GF-D8 (cell line): ENCODE measurements at regions not wholly inside any gene's neighbourhood (a gene's known extent, or its start where the extent isn't known, plus 50 kb on each side); places are given as distances from the start of the nearest gene placed in this dataset.
"Not testable (repeated sequence)": the region's sequence is repeated elsewhere in the genome, so short reads cannot be mapped to it uniquely, and the experiment has no call there.

Experiments used
- DNase-seq: peaks from one replicate; lab custom pipeline; 2025; lab: John Stamatoyannopoulos, UW

DNA sequence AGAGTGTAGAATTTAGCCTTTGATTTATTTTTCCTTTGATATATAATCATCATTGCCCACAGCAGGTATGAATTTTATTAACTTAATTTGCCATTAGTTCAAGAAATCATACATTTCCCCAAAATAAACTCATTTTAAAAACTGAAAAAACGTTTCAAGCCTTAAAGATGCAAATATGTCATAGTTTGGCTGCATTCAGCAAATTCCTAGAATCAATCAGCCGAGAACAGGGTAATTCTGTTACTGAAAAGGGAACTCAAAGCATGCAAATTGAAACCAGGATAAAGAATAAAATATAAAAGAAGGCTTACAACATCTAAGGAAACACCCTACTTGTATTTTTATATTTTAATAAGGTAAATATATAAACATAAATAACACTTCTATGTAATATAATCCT is 233.8 kb upstream of the PRKCQ start:
- DNase-seq = no peak

DNA sequence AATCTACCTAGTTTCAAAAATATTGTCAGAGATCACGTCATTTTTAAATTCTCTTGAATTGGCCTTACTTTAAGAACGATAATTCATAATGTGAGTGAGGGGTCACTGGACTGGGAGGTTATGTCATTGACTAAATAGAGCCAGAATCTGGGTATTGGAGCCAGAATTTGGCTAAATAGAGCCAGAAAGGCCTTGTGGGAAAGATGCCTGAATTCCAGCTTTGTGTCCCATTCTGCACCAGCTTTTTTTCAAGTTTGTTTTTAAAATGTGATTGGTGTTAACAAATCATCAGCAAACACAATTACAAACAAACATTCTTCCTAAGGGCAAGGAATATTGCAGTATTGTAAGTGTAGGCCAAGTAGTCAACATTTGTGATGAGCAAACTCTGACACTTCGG is 233.2 kb upstream of the PRKCQ start:
- DNase-seq = no peak

DNA sequence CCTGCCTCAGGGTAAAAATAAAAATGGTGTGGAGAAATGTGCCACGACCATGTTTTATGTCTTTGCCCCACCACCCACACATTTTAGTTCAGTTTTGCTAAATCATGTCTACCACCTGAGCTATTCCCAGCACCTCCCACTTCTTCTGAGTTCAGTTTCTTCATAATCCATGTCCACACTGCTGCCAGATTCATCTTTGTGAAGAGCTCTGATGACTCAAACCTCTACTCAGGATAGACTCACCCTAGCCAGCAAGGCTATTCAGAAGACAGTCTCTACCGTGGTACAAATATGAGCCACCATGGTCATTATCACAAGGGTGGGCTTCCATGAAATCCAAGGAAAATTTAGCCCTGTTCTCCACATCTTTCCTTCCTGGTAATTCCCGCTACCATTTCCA is 231.1 kb upstream of the PRKCQ start:
- DNase-seq = no peak

DNA sequence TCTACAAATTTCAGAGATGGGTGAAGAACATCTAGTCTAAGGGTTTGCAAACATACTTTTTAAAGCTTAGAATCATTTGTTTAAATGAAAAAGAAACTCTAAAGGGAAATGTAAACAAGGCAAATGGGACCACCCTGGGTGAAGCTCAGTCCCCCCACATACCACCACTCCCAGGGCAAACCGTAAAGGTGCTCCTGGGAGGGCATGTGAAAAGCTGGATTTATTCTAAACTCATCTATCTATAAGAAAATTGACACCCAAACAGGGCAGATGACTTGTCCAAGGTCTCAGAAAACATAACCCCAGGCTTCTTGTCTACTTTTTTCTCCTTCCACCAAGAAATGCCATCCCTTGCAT is 223.3 kb upstream of the PRKCQ start:
- DNase-seq = no peak

DNA sequence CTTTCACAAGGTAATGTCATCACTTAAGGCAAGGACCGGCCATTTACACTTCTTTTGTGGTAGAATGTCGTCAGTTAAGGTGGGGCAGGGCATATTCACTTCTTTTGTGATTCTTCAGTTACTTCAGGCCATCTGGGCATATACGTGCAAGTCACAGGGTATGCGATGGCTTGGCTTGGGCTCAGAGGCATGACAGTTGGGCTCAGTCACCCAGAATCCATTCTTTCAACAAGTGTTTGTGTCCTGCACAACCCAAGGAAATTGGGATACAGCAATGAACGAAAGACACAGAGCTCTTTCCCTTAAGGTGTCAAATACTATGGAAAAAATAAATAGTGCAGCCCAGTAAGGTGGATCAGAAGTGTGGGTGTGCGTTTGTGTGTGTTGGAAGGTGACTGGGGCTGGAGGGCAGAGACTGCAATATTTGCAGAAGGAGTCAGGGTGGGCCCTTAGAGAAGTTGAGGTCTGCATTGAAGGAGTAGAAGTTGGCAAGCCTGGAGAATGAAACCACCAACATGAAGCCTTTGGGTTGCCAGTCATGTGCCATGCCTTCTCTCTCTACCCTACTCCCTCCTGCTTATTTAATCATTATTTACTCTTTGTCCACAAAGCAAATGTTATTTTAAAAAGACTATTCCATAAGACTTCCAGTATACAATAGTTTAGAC is 222.8 kb upstream of the PRKCQ start:
- DNase-seq = no peak

DNA sequence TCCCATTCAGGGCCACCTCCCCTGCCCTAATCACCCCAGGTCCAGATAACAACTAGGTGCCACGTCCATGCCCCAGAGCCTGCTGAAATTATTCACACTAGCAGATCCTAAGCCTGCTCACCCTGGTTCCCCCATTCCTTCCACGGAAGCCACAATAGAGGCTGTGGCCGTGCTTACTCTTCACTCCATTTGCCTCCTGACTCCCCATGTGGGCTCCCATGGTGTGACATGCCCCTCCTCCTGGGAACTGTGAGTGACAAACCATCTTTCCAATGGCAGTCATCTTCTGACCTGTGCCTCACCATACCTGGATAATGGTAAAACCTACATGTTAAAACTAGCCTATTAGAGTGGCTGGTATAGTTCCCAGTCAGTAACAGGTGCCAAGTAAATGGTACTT is 216.2 kb upstream of the PRKCQ start:
- no peak for DNase-seq

DNA sequence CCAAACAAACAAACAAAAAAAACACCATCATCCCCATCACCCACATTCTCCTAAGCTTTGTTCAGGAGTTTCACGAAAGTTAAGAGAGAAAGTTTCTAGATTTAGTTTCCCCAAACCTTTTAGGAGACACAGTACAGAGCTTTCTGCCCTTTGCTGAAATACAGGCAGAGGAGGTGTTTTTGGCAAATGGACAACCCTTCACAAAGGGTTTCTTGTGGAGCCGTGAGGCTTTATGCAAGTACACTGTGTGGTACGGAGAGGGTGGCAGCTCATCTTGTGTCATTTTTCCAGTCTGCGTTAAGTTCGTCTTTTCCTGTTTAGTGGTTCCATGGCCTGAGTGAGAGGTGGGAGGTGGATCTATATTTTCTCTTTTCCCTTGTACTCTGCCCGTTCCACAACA is 215.5 kb upstream of the PRKCQ start:
- no peak for DNase-seq

DNA sequence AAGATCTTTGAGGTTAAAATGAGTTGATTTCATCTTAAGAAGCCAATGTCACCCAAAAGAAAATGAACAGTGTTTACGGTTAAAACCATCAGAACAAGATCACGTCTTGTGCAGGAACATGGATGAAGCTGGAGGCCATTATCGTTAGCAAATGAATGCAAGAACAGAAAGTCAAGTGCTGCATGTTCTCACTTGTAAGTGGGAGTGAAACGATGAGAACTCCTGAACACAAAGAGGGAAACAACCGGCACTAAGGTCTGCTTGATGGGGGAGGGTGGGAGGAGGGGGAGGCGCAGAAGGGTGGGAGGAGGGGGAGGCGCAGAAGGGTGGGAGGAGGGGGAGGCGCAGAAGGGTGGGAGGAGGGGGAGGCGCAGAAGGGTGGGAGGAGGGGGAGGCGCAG is 214.8 kb upstream of the PRKCQ start:
- not testable (repeated sequence) for DNase-seq

DNA sequence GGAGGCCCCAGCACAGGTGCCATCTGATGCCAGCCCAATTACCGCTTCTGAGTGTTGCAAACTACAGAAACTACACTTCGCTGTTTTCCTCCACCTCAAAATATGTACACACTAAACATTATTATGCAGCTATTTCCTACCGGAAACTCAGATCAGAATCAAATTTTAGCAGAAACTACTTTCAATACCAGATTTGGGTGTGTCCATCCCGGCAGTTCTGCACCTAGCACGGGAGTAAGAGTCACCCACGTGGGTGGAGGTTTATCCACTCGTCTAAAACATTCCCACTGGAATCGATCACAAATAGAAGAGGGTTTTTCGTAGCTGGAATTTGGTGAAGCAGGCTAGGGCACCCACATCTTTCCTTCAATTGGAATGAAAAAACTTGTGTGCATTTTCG is 214.4 kb upstream of the PRKCQ start:
- no peak for DNase-seq

DNA sequence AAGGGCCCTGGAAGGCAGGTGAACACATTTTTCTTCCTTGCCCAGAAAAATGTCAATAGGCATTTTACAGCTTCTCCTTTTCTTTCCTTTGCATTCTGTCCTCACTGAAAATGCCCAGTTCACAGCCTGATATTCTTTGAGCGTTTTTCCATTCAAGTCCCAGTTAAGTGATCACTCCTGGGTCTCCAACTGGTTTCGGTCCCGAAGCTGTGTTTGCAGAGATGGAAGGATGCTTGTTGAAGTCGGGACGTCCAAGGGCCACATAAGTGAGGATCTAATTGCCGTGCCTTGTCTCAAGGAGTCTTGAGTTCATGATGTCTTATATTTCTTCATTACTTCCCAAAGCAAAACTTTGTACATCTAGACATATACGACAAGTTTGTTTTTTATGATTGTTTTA is 208.7 kb upstream of the PRKCQ start:
- no peak for DNase-seq

DNA sequence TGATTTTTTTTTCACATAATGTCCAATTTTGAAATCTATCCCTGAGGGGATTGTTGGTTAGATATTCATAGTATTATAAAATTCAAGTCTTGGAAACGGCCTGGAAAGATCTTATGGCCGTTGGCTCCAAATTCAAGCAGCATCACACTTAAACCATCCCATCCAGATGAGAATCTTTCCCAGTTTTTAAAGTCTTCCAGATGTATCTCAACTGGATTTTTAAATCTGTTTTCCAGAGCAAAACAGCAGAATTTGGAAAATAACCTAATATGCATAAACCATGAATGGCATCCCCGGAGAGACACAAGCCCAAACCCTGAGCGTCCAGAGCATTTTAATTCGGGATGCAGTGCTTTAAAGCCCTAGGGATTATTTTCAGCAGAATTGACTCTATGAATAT is 208.2 kb upstream of the PRKCQ start:
- no peak for DNase-seq

DNA sequence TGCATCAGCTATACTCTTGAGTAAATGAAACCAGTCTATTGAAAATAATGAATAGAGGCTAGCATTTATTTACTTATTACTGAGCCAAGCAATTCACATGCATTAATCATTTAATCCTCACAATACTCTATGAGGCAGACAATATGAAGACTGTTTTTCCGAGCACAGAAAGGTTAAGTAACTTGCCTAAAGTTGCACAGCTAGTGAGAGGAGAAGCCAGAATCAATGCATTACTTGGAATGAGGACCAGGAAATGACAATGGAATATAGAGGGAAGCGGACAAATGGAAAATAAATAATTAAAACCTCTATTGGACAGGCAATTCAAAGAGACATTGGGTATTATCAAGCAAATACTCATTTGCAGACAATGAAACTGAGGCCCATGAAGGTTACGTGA is 207.6 kb upstream of the PRKCQ start:
- DNase-seq = no peak

DNA sequence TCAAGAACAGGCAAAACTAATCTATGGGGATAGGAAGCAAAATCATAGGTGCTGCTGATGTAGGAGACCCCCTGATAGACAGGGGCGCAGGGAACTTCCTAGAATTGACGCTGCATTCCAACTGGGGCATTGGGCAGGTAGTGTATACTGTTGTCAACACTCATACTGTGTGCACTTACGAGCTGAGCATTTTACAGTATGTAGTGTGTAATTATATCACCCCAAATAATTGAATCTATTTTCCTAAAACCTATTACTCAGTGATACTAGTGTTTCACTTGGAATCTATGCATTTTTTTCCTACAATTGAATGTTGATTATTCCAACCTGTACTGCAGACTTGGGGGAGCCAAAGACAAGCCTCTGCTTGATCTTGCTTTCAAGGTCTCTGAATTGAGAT is 207.0 kb upstream of the PRKCQ start:
- no peak for DNase-seq

DNA sequence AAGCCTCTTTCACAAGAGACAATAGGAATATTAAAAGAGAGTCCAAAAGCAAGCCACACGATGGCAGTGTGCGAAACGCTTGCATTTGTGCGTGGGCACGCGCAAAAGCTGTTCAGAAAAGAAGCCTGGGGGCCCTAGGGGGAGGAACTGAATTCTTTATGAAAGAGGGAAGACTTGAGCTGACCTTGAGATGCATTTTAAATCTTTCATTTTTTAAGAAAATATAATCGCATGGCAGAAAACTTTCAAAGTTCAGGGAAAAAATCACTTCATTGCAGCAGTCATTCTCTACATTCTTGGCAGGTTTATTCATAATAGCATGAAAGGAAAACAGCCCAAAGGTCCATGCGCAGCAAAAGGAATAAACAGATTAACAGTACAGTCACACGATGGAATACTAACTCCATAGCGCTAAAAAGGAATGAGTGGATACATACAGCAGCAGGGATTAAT is 206.5 kb upstream of the PRKCQ start:
- DNase-seq = no peak

DNA sequence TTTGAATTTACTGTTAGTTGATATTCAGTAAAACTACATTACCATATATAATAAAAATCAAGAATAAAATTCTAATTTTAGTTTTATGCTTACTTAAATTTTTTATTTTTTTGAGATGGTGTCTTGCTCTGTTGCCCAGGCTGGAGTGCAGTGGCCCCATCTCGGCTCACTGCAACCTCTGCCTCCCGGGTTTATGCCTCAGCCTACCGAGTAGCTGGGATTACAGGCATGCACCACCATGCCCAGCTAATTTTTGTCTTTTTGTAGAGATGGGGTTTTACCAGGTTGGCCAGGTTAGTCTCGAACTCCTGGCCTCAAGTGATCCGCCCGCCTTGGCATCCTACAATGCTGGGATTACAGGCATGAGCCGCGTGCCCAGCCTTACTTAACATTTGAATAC is 204.4 kb upstream of the PRKCQ start:
- DNase-seq = not testable (repeated sequence)

DNA sequence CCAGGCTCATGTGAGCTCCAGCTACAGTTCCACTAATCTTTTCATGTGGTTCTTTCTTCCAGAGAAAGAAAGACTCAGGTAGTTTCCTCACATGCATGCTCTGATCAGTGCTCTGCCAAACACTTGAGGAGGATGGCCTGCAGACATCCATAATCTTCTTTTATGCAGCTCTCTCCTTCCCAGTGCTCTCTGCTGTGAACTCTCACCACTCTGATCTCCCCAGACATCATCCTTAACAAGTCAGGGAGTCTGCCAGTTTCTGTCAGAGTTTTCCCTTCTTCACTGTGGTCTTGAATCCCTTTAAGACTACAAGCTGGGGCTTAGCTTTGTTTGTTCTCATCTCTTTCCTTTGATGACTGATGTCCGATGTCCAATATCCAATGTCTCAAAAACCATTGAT is 203.4 kb upstream of the PRKCQ start:
- no peak for DNase-seq

DNA sequence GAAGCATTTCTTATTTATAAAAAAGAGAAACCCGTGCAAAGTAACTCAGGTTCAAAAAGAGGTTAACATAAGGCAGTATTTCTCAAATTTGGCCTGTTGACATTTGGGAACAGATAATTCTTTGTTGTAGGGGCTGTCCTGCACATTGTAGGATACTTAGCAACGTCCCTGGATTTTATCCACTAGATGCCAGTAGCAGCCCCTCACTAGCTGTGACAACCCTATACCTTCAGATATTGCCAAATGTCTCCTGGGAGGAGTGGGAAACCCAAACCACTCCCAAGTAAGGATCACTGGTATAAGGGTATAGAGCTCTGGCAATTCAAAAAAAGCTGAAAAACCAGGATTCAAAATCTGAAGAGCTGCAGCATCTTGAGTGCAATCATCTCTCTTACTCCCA is 202.3 kb upstream of the PRKCQ start:
- no peak for DNase-seq

DNA sequence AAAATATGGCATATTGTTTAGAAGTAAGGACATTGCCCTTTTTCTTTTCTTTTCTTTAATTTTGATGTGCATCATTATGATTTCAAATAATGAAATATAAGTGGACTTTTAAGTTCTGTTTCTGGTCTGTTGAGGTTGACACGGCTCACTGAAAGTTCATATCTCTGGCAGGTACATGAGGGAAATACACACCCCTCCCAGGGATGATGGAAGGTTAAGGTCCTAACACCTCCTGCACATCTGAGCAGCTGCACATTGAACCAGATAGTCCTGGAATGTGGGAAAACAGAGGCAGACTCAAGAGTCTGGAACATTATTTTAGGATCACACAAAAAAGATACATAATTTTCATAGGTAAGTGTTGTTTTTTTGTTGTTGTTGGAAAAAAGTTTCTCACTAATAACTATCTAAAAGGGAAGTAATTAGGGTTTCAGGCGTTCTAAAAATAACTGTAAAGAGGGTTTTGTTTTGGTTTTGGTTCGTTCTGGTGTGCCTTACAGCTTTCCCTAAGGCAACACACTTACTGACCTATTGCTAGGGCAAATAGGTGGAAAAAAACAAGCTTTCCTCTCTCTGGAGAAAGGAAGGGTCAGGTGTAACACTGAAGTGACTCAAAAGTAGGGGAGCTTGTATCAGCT is 201.2 kb upstream of the PRKCQ start:
- no peak for DNase-seq

DNA sequence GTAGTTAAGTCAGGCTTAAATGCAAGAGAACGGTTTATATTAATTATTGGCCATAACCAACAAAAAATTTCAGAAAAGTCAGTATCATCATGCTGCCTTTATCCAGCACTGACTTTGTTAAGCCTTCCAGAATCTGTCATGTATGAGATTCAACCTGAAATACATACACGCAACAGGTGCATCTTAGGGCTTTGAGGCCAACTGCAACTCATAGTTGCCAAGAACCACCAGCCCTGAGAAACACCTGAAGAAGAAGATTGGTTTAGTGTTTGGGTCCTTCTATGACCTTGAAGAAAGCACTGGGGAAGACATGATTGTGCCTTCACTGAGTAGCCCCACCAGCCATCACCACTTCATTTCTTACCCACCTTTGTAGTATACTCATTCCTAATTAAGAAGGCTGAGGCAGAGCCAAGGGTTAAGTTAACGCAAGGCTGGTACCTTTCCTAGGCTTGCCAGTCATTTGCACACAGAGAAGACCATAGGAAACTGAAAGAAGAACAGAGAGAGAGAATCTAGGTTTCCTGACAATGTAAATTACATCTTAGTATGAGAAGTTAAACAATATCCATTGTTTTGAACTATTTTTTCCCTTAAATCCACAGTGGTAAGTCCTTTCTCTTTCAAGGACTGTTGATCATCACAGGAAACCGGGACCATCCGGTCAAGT is 200.1 kb upstream of the PRKCQ start:
- DNase-seq = no peak

DNA sequence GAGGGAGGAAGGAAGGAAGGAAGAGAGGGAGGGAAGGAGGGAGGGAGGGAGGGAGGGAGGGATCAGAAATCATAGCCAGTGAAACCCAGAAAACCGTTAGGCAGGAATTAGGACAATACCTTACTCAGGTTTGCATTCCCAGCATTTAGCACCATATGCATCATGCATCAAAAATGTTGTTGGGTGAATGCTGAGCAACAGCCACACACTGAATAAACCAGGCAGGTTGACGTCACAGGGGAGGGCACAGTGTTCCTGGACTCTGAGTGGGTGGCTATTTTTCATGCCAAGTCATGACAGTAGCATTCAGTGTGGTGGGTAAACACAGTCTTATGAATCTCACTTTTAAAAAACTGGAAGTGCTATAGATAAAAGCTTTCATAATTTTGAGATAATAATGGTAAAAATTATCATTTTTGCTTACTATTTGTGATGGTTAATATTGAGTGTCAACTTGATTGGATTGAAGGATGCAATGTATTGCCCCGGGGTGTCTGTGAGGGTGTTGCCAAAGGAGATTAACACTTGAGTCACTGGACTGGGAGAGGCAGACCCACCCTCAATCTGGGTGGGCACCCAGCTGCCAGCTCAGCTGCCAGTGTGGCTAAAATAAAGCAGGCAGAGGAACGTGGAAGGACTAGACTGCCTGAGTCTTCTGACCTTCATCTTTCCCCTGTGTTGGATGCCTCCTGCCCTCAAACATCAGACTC is 199.1 kb upstream of the PRKCQ start:
- no peak for DNase-seq

DNA sequence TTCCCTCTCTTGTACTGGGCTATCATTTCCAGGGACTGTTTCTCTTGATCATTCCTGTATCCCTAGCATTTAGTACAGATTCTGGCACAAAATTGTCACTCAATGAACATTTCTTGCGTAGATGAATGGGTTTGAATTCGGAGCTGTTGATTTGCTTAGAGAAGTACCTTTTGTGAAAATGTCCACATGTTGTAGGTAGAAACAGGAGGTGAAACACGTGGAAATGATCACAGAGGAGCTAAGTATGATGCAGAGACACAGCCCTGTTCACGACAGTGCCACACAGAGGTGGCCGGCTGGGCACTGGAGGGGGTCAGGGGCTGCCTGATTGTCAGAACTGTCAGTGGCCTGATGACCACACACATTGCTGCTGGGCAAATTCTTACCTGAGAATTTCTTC is 196.1 kb upstream of the PRKCQ start:
- no peak for DNase-seq

DNA sequence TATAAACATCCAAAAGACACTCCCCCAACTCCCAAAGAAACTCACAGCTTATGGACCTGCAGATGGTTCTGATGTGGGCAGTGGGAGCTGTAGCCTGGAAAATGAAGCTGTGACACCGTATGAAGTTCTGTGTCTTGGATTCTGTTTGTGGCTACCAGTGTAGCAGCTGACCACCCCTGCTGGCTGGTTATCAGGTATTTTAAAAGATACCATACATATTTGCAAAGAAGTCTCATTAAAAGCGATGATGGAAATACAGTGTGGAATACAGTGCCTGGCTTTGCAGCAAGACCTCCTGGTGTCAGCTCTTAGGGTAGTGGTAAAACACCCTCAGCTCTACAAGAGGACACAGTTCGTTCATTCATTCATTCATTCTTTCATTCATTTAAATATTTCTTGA is 194.3 kb upstream of the PRKCQ start:
- no peak for DNase-seq

DNA sequence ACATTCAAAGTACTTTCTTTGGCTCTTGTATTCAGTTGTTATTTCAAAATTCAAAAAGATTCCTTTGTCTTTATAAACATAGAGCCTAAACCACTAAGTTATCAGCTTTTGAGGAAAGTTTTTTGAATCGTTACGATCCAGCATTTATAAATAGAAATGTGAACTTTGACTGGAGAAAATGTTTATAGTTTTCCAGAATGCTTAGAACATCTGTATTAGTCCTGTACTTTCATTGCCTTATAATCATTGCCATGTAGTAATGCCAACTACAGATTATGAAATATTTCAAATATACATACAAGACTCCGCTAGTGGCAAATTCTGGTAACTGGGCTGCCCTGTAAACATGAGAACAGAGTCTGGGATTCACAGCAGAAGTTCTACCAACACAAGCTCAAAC is 191.3 kb upstream of the PRKCQ start:
- no peak for DNase-seq
